Ovary (tissue), 7 donors: ENCODE measurements at regions not wholly inside any gene's neighbourhood (a gene's known extent, or its start where the extent isn't known, plus 50 kb on each side); places are given as distances from the start of the nearest gene placed in this dataset.

Experiments used
- DNase-seq, 5 donors: peaks; one replicate each; pipeline ENCODE4 v3.0.0-alpha.2; 2019 to 2020
- H3K27ac ChIP-seq, 2 donors: fragments of 200-600 bp; one replicate each; pipeline versions ENCODE4 v1.5.1 to v1.8.0; 2019 to 2022
- H3K27me3 ChIP-seq: fragments of 200-600 bp; one replicate; pipeline ENCODE4 v1.8.0; 2022
- H3K36me3 ChIP-seq: fragments of 200-600 bp; sonication (generic); one replicate; pipeline ENCODE4 v1.5.1; 2019
- H3K4me1 ChIP-seq: one replicate; pipeline ENCODE4 v1.8.1; 2013; ENCODE audit warnings: mild to moderate bottlenecking, moderate library complexity; ENCODE audit not compliant: insufficient read depth
- H3K4me3 ChIP-seq: fragments of 200-600 bp; sonication (generic); one replicate; pipeline ENCODE4 v1.5.1; 2017
- H3K9me3 ChIP-seq, 2 donors: fragments of 200-600 bp in 1 of 2; sonication (generic) in 1 of 2; one replicate each; pipeline versions ENCODE4 v1.5.1 to v1.8.1; 2013 to 2019; ENCODE audit warnings: mild to moderate bottlenecking in 1 of 2, moderate library complexity in 1 of 2
- EP300 ChIP-seq: sonication (generic); formaldehyde crosslinking; IDR thresholded peaks from one replicate; pipeline ENCODE4 v1.6.1; 2017; ENCODE audit warnings: antibody characterized with exemption
- POLR2A ChIP-seq: fragments of 450-650 bp; IDR thresholded peaks from one replicate; pipeline ENCODE4 v1.6.1; 2017; ENCODE audit warnings: antibody characterized with exemption, mild to moderate bottlenecking, moderate library complexity
- WGBS, 3 donors: extraction: QIAGEN DNeasy Blood & Tissue Kit in 1 of 3; methylation state at CpG; one replicate each; pipeline versions ENCODE4 v1.1.5 to v1.1.7; 2013 to 2017; 5-methylcytosine and 5-hydroxymethylcytosine counted together
- intact Hi-C, 4 donors: fragments of 100-400 bp; cut with DNase I; formaldehyde crosslinking; loops; one replicate each; pipeline versions ENCODE4 v1.11.0 to v1.15.1; 2022 to 2023
- TF ChIP-seq, protein P1 (sequence below), 3 donors: fragments of 450-650 bp in 2 of 3; fragments of 200-600 bp in 1 of 3; IDR thresholded peaks; one replicate each; pipeline versions ENCODE4 v1.5.1 to v1.8.0; 2016 to 2022; ENCODE audit warnings: antibody characterized with exemption in 3 of 3, mild to moderate bottlenecking in 1 of 3
- donor health status: DM: no; HTN: no; CAD: no; lungs with moderate emphysema.
- donor health status: DM: no; HTN: no; CAD: no.
- donor health status: Bipolar disorder and iron deficiency.
- donor health status: DM: no; HTN: no; CAD: no.
- donor health status: DM: yes; HTN: yes; CAD: no.

DNA sequence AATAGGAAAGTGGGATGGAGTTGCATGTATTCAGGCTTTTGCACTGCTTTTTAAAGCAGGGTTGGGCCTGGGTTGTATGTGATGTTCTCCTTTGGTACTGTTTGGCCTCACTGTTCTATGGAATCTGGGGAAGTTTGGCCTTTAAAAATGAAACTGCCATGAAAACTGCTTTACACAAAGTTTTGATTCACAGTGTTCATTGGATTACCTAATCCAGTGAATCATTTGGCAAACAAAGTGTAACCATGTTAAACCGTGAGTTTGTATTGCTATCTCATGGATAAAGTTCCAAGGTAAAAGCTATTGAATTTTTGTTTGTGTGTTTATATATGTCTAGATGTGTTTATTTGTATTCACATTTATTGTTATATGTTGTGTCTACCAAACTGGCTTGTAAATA, 1658.6 kb downstream of the OLFM4 start:
- H3K27ac ChIP-seq, result no peak overlapping the region
- no peaks in the 10 kb centered on the region for H3K36me3 ChIP-seq
- no peak overlapping the region for H3K4me3 ChIP-seq
- 22 to 42% (median 25%) methylated on average over 1 of the region's 1 CpG for WGBS, 3 donors
- no peaks in the 10 kb centered on the region for H3K4me1 ChIP-seq
- no peaks in the 10 kb centered on the region for H3K9me3 ChIP-seq
- no peak for TF ChIP-seq POLR2A
- no peak for TF ChIP-seq EP300
- TF ChIP-seq, protein P1, sequence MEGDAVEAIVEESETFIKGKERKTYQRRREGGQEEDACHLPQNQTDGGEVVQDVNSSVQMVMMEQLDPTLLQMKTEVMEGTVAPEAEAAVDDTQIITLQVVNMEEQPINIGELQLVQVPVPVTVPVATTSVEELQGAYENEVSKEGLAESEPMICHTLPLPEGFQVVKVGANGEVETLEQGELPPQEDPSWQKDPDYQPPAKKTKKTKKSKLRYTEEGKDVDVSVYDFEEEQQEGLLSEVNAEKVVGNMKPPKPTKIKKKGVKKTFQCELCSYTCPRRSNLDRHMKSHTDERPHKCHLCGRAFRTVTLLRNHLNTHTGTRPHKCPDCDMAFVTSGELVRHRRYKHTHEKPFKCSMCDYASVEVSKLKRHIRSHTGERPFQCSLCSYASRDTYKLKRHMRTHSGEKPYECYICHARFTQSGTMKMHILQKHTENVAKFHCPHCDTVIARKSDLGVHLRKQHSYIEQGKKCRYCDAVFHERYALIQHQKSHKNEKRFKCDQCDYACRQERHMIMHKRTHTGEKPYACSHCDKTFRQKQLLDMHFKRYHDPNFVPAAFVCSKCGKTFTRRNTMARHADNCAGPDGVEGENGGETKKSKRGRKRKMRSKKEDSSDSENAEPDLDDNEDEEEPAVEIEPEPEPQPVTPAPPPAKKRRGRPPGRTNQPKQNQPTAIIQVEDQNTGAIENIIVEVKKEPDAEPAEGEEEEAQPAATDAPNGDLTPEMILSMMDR (IDR thresholded peaks at IDR 0.05), result no peak
- no peak for DNase-seq
- intact Hi-C loops, result no loop called here
- H3K27me3 ChIP-seq, result no peaks in the 10 kb centered on the region

DNA sequence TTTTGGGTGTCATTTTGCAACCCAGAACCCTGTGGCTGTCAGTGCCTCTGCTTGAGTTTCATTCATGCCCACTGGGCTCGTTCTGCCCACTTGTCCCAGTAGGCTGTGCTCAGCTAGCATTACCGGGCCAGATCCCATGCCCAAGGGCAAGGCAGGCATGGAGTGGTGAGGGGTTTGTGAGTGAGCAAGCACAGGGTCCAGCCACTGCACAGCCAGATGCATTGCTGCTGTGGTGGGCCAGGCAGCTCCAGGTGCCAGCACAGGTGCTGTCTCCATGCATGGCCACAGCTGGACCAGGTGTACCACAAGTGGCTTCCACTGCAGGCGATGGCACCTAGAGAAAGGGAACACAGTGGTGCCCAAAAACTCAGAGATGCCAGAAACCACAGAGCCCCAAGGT, 1671.2 kb downstream of the OLFM4 start:
- DNase-seq, result no peak
- Histone ChIP-seq H3K4me3 (no peak overlapping the region), H3K27ac (no peak overlapping the region), H3K27me3 (no peaks in the 10 kb centered on the region), H3K36me3 (no peaks in the 10 kb centered on the region), H3K9me3 (no peaks in the 10 kb centered on the region), H3K4me1 (no peaks in the 10 kb centered on the region)
- no peak for TF ChIP-seq POLR2A
- TF ChIP-seq, protein P1 (IDR thresholded peaks at IDR 0.05), result no peak
- no peak for TF ChIP-seq EP300
- 81 to 94% (median 86%) methylated on average over 3 of the region's 3 CpGs for WGBS, 3 donors
- intact Hi-C loops, result no loop called here

DNA sequence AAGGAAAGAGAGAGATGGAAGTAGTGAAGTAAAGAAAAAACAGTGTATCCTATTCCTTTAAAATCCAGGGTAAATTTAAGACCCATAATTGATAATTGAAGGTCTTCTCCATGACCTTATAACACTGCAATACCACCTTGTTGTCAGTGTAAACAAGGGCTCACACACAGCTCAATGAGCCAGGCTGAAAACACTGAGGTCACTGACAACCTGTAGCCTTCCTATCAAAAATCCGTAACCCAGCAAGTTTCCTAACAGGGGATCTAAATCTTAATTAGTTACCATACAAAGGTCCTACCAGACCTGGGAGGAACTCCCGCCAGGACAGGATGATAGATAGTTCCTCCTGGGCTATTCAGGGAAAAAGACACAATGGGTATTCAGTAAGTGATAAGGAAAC, 1677.1 kb downstream of the OLFM4 start:
- 12 to 34% (median 21%) methylated on average over 2 of the region's 2 CpGs for whole genome bisulfite sequencing, 3 donors
- TF ChIP-seq EP300 (no peak), POLR2A (no peak)
- TF ChIP-seq, protein P1 (IDR thresholded peaks at IDR 0.05), result no peak
- Histone ChIP-seq H3K4me3 (no peak overlapping the region), H3K4me1 (no peaks in the 10 kb centered on the region), H3K27me3 (no peaks in the 10 kb centered on the region), H3K27ac (no peak overlapping the region), H3K36me3 (no peaks in the 10 kb centered on the region), H3K9me3 (no peaks in the 10 kb centered on the region)
- no peak for DNase-seq
- intact Hi-C loops, result no loop called here

DNA sequence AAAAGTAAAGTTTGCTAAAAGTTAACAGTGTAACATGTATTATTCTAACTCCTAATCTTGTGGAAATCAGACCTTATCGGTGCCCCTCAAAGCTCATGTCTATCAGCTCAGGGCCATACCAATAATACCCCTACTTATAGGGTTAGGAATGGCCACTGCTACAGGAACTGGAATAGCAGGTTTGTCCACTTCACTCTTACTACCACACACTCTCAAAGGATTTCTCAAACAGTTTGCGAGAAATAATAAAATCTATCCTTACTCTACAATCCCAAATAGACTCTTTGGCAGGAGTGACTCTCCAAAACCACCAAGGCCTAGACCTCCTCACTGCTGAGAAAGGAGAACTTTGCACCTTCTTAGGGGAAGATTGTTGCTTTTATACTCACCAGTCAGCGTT, 1677.7 kb downstream of the OLFM4 start:
- H3K4me3 ChIP-seq, result no peak overlapping the region
- intact Hi-C loops, result no loop called here
- H3K27ac ChIP-seq, result no peak overlapping the region
- no peak for DNase-seq
- H3K36me3 ChIP-seq, result no peaks in the 10 kb centered on the region
- no peaks in the 10 kb centered on the region for H3K9me3 ChIP-seq
- 88 to 94% (median 92%) methylated on average over 3 of the region's 3 CpGs for WGBS, 3 donors
- H3K27me3 ChIP-seq, result no peaks in the 10 kb centered on the region
- TF ChIP-seq POLR2A (no peak), EP300 (no peak)
- TF ChIP-seq, protein P1 (IDR thresholded peaks at IDR 0.05), result no peak
- no peaks in the 10 kb centered on the region for H3K4me1 ChIP-seq

DNA sequence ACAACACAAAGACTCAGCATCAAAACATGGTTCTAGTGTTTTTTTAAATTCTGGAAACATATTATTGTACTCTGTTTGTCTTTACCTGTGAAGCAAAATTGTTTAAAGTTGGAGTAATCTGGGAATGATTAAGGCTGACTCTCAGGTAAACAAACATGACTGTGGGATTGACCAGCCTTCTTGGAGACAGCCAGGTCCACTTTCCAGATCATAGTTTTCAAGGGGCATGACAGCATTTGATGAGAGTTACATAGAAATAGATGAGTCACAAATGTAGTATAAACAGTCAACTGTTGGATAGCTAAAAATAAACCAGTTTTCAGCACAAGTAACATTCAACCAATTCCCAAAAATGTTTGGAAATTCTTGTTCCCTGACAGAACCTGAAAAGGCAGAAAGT, 1680.9 kb downstream of the OLFM4 start:
- Histone ChIP-seq H3K27me3 (no peaks in the 10 kb centered on the region), H3K4me3 (no peak overlapping the region), H3K36me3 (no peaks in the 10 kb centered on the region), H3K4me1 (no peaks in the 10 kb centered on the region), H3K27ac (no peak overlapping the region), H3K9me3 (no peaks in the 10 kb centered on the region)
- DNase-seq, result no peak
- intact Hi-C loops, result no loop called here
- no peak for TF ChIP-seq EP300
- TF ChIP-seq POLR2A, result no peak
- TF ChIP-seq, protein P1 (IDR thresholded peaks at IDR 0.05), result no peak
